Endothelial cell of umbilical vein (primary cell): ENCODE measurements at regions not wholly inside any gene's neighbourhood (a gene's known extent, or its start where the extent isn't known, plus 50 kb on each side); places are given as distances from the start of the nearest gene placed in this dataset.

Experiments
- BruUV-seq: library from RNA; stranded (reverse); fragments of 400-500 nt; replicated peaks from 2 replicates; lab custom pipeline; 2021; lab: Mats Ljungman, UMichigan
- CTCF ChIA-PET: fragments of 300-600, 350-600 bp; sonication (Branson Sonifier 250); formaldehyde crosslinking; loops from one replicate; lab custom pipeline; 2021; ENCODE audit warnings: antibody characterized with exemption, inconsistent platforms; lab: Charles Lee
- POLR2A ChIA-PET: fragments of 300-600, 350-600 bp; sonication (Branson Sonifier 250); formaldehyde crosslinking; loops from one replicate; lab custom pipeline; 2021; ENCODE audit warnings: antibody characterized with exemption, inconsistent platforms; lab: Charles Lee
- DNase-seq: peaks from one replicate; pipeline ENCODE4 v3.0.0-alpha.2; 2011; ENCODE audit warnings: low read depth, low spot score
- FAIRE-seq: peaks from 2 replicates; lab custom pipeline; 2011; peaks lifted over from hg19 to GRCh38; lab: Jason Lieb, UNC
- H2AFZ ChIP-seq: 2 replicates; pipeline ENCODE4 v1.6.0; 2012; ENCODE audit warnings: low read depth, low read length, control low read depth, inconsistent platforms
- H3K27ac ChIP-seq: 2 replicates; pipeline ENCODE4 v1.5.1; 2011; ENCODE audit warnings: low read depth, mild to moderate bottlenecking, control low read depth, low read length, moderate library complexity; ENCODE audit not compliant: insufficient read depth
- H3K27me3 ChIP-seq, 2 experiments: 2 replicates each; pipeline versions ENCODE4 v1.6.0 to v1.6.1; 2011; ENCODE audit warnings: low read length in 2 of 2, mixed read lengths in 1 of 2; ENCODE audit not compliant: control insufficient read depth in 2 of 2, insufficient read depth in 2 of 2
- H3K36me3 ChIP-seq, 2 experiments: 2 replicates in 1 of 2; 3 replicates in 1 of 2; pipeline ENCODE4 v1.5.1; 2011; ENCODE audit warnings: low read length in 2 of 2, mild to moderate bottlenecking in 1 of 2, moderate library complexity in 1 of 2; ENCODE audit not compliant: control insufficient read depth in 2 of 2, insufficient read depth in 2 of 2; ENCODE audit errors: extremely low read depth in 1 of 2
- H3K4me1 ChIP-seq: 3 replicates; pipeline ENCODE4 v1.5.1; 2011; ENCODE audit warnings: mild to moderate bottlenecking, low read length; ENCODE audit not compliant: control insufficient read depth, insufficient read depth; ENCODE audit errors: extremely low read depth
- H3K4me2 ChIP-seq: 2 replicates; pipeline ENCODE4 v1.6.1; 2011; ENCODE audit warnings: low read length, control low read depth, mixed read lengths; ENCODE audit not compliant: insufficient read depth
- H3K4me3 ChIP-seq, 3 experiments: fragments of 200-600 bp in 1 of 3; sonication (generic), shearing (Covaris generic) in 1 of 3; replicated peaks in 1 of 3; 2 replicates each; pipeline ENCODE4 v1.5.1; 2011 to 2016; ENCODE audit warnings: control low read depth in 3 of 3, low read length in 3 of 3, mild to moderate bottlenecking in 2 of 3, inconsistent platforms in 1 of 3, low read depth in 1 of 3, moderate library complexity in 1 of 3; ENCODE audit not compliant: insufficient read depth in 1 of 3
- H3K79me2 ChIP-seq: 2 replicates; pipeline ENCODE4 v1.6.0; 2012; ENCODE audit warnings: low read length, inconsistent platforms; ENCODE audit not compliant: control insufficient read depth, insufficient read depth
- H3K9ac ChIP-seq: replicated peaks from 2 replicates; pipeline ENCODE3; 2011; ENCODE audit warnings: low read length, control low read depth; ENCODE audit not compliant: insufficient read depth; ENCODE audit errors: extremely low read depth
- H3K9me1 ChIP-seq: replicated peaks from 3 replicates; pipeline ENCODE4 v1.6.0; 2011; ENCODE audit warnings: mild to moderate bottlenecking, low read length; ENCODE audit not compliant: control insufficient read depth, insufficient read depth; ENCODE audit errors: extremely low read depth
- H3K9me3 ChIP-seq: replicated peaks from 2 replicates; pipeline ENCODE4 v1.5.1; 2012; ENCODE audit warnings: low read length, inconsistent platforms; ENCODE audit not compliant: control insufficient read depth, insufficient read depth
- H4K20me1 ChIP-seq: replicated peaks from 2 replicates; pipeline ENCODE3; 2011; ENCODE audit warnings: mild to moderate bottlenecking, low read length; ENCODE audit not compliant: control insufficient read depth, insufficient read depth; ENCODE audit errors: extremely low read depth
- EZH2 ChIP-seq: IDR thresholded peaks from 2 replicates; pipeline ENCODE4 v1.6.1; 2012; ENCODE audit warnings: borderline replicate concordance, low read depth, mild to moderate bottlenecking, moderate library complexity, low read length, inconsistent platforms; ENCODE audit not compliant: severe bottlenecking
- FOS ChIP-seq: IDR thresholded peaks from 2 replicates; pipeline ENCODE4 v1.6.1; 2011; ENCODE audit warnings: mild to moderate bottlenecking, low read length, moderate library complexity, borderline replicate concordance; ENCODE audit not compliant: insufficient read depth
- GATA2 ChIP-seq: IDR thresholded peaks from 2 replicates; pipeline ENCODE4 v1.7.0; 2011; ENCODE audit warnings: low read depth, mild to moderate bottlenecking, moderate library complexity, mixed read lengths, low read length; ENCODE audit not compliant: insufficient read length, insufficient read depth
- JUN ChIP-seq: IDR thresholded peaks from 2 replicates; pipeline ENCODE4 v1.6.1; 2011; ENCODE audit warnings: borderline replicate concordance, low read depth; ENCODE audit not compliant: insufficient read length, insufficient read depth
- MYC ChIP-seq: IDR thresholded peaks from one replicate; pipeline ENCODE4 v1.6.1; 2011; ENCODE audit warnings: mild to moderate bottlenecking, low read depth, low read length
- POLR2A ChIP-seq: IDR thresholded peaks from 2 replicates; pipeline ENCODE4 v1.6.1; 2012; ENCODE audit warnings: low read depth, mild to moderate bottlenecking, control low read depth, low read length
- POLR2AphosphoS5 ChIP-seq: IDR thresholded peaks from 2 replicates; pipeline ENCODE4 v1.6.1; 2012; ENCODE audit warnings: low read depth, mild to moderate bottlenecking, control low read depth, low read length, moderate library complexity; ENCODE audit not compliant: insufficient read depth
- dilution Hi-C: fragments of 300-500 bp; cut with MboI; formaldehyde crosslinking; loops from one replicate; pipeline ENCODE4 v1.15.0; 2019; ENCODE audit warnings: low sequenced_read_pairs; ENCODE audit not compliant: extremely low pct_ligation_motif_present
- intact Hi-C: fragments of 100-400 bp; cut with micrococcal nuclease; formaldehyde crosslinking; loops from one replicate; pipeline ENCODE4 v1.10.0; 2022
- TF ChIP-seq, protein P1 (sequence below): IDR thresholded peaks from 2 replicates; pipeline ENCODE4 v1.6.1; 2011; ENCODE audit not compliant: insufficient read depth, insufficient read length
- TF ChIP-seq, protein P2 (sequence below), 2 donors: IDR thresholded peaks; 1 replicate in 1 of 2; 2 replicates in 1 of 2; pipeline ENCODE4 v1.5.1; 2011; ENCODE audit warnings: low read length in 2 of 2, mild to moderate bottlenecking in 2 of 2, moderate library complexity in 2 of 2, control low read depth in 1 of 2, inconsistent platforms in 1 of 2, low read depth in 1 of 2; ENCODE audit not compliant: insufficient read depth in 1 of 2; ENCODE audit errors: extremely low read depth in 1 of 2

DNA sequence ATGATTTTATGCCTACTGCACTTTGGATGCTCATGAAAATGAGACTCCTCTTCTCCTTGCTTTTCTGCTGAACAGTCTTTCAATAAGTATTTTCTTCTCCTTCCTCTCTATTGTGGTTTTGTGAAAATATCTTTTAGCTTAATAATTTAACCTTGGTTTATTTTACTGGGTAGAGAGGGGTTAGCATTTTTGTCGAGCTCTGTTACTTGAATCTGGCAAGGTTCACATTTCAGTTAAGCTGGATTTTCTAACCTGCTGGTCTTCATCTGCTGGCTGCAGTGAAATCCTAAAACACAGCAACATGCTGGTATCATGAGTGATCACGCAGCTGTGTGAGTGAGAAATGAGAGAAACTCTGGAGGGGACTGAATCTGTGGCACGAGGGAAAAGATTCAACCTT is 222.7 kb upstream of the NOX3 start:
- H2AFZ ChIP-seq = no peak overlapping the region
- H3K79me2 ChIP-seq = no peaks in the 10 kb centered on the region
- no peak for FAIRE-seq
- no peak overlapping the region for H3K4me3 ChIP-seq
- DNase-seq = no peak
- ChIA-PET CTCF (no interaction called here), POLR2A (no interaction called here)
- H4K20me1 ChIP-seq = no peaks in the 10 kb centered on the region
- H3K27ac ChIP-seq = no peak overlapping the region
- dilution Hi-C loops = no loop called here
- no TSS peak for BruUV-seq
- no peaks in the 10 kb centered on the region for H3K4me1 ChIP-seq
- H3K9ac ChIP-seq = no peak overlapping the region
- intact Hi-C loops = no loop called here
- no peaks in the 10 kb centered on the region for H3K9me3 ChIP-seq
- no peaks in the 10 kb centered on the region for H3K9me1 ChIP-seq
- no peaks in the 10 kb centered on the region for H3K36me3 ChIP-seq
- H3K27me3 ChIP-seq = no peaks in the 10 kb centered on the region
- no peak for TF ChIP-seq POLR2AphosphoS5
- no peak for TF ChIP-seq POLR2A
- H3K4me2 ChIP-seq = no peak overlapping the region

DNA sequence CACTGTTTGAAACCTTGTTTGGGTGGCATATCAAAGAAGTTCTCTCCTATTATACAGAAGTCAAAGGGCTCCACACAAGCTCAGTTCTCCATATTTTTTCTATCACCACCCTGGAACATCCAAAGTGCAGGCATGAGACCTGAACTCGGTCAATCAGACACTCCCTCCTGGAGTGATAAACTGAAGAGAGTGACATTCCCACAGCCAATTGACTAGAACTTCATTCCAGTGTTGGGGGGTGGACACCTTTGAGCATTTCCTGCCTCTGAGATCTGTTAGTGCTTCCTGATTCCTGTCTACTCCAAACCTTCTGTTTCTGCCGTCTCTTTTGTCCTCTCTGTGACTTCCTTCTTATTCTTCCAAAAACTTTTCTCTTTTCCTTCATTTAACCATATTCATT is 220.7 kb upstream of the NOX3 start:
- H3K9me1 ChIP-seq = no peaks in the 10 kb centered on the region
- H3K4me3 ChIP-seq = no peak overlapping the region
- H3K79me2 ChIP-seq = no peaks in the 10 kb centered on the region
- intact Hi-C loops = no loop called here
- DNase-seq (no peak), FAIRE-seq (no peak)
- no peaks in the 10 kb centered on the region for H3K27me3 ChIP-seq
- no peaks in the 10 kb centered on the region for H4K20me1 ChIP-seq
- no peaks in the 10 kb centered on the region for H3K36me3 ChIP-seq
- no peak overlapping the region for H3K4me2 ChIP-seq
- TF ChIP-seq MYC (no peak), JUN (no peak), POLR2AphosphoS5 (no peak), POLR2A (no peak), GATA2 (no peak), FOS (no peak), EZH2 (no peak)
- TF ChIP-seq, protein P1, sequence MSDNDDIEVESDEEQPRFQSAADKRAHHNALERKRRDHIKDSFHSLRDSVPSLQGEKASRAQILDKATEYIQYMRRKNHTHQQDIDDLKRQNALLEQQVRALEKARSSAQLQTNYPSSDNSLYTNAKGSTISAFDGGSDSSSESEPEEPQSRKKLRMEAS = no peak
- TF ChIP-seq, protein P2, sequence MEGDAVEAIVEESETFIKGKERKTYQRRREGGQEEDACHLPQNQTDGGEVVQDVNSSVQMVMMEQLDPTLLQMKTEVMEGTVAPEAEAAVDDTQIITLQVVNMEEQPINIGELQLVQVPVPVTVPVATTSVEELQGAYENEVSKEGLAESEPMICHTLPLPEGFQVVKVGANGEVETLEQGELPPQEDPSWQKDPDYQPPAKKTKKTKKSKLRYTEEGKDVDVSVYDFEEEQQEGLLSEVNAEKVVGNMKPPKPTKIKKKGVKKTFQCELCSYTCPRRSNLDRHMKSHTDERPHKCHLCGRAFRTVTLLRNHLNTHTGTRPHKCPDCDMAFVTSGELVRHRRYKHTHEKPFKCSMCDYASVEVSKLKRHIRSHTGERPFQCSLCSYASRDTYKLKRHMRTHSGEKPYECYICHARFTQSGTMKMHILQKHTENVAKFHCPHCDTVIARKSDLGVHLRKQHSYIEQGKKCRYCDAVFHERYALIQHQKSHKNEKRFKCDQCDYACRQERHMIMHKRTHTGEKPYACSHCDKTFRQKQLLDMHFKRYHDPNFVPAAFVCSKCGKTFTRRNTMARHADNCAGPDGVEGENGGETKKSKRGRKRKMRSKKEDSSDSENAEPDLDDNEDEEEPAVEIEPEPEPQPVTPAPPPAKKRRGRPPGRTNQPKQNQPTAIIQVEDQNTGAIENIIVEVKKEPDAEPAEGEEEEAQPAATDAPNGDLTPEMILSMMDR (IDR thresholded peaks at IDR 0.05; ENCODE audit: extremely low read depth in 1 of 2, insufficient read depth in 1 of 2, low read depth in 1 of 2, low read length in 2 of 2) = no peak
- peak overlapping the region; percentile 48 for H2AFZ ChIP-seq
- H3K9me3 ChIP-seq = no peaks in the 10 kb centered on the region
- dilution Hi-C loops = no loop called here
- no peaks in the 10 kb centered on the region for H3K4me1 ChIP-seq
- H3K9ac ChIP-seq = no peak overlapping the region
- POLR2A ChIA-PET = no interaction called here
- CTCF ChIA-PET = no interaction called here
- BruUV-seq = no TSS peak
- H3K27ac ChIP-seq = no peak overlapping the region
